ENCODE measurements at regions not wholly inside any gene's neighbourhood (a gene's known extent, or its start where the extent isn't known, plus 50 kb on each side); places are given as distances from the start of the nearest gene placed in this dataset.

- dilution Hi-C loops (cut with MboI; ENCODE audit: extremely low pct_ligation_motif_present, low sequenced_read_pairs), result no loop called here
- no TSS peak for BruUV-seq (replicated peaks)
- H2AFZ ChIP-seq (ENCODE audit: low read depth, low read length), result no peak overlapping the region
- FAIRE-seq (no peak), DNase-seq (ENCODE audit: low read depth, low spot score) (no peak)
- H3K4me1 ChIP-seq (ENCODE audit: control insufficient read depth, extremely low read depth, insufficient read depth, low read length), result no peaks in the 10 kb centered on the region
- H3K9ac ChIP-seq (replicated peaks; ENCODE audit: extremely low read depth, insufficient read depth, low read length), result no peak overlapping the region
- POLR2A ChIA-PET, result no interaction called here
- no peak overlapping the region for H3K27ac ChIP-seq (ENCODE audit: insufficient read depth, low read depth, low read length)
- intact Hi-C loops (cut with micrococcal nuclease), result no loop called here
- H3K4me2 ChIP-seq (ENCODE audit: insufficient read depth, low read length), result no peak overlapping the region
- no peaks in the 10 kb centered on the region for H3K9me1 ChIP-seq (replicated peaks; ENCODE audit: control insufficient read depth, extremely low read depth, insufficient read depth, low read length)
- no peaks in the 10 kb centered on the region for H4K20me1 ChIP-seq (replicated peaks; ENCODE audit: control insufficient read depth, extremely low read depth, insufficient read depth, low read length)
- H3K79me2 ChIP-seq (ENCODE audit: control insufficient read depth, insufficient read depth, low read length), result no peaks in the 10 kb centered on the region
- H3K9me3 ChIP-seq (replicated peaks; ENCODE audit: control insufficient read depth, insufficient read depth, low read length), result no peaks in the 10 kb centered on the region
- no peaks in the 10 kb centered on the region for H3K27me3 ChIP-seq (ENCODE audit: control insufficient read depth in 2 of 2, insufficient read depth in 2 of 2, low read length in 2 of 2)
- H3K4me3 ChIP-seq (replicated peaks in 1 of 3; ENCODE audit: insufficient read depth in 1 of 3, low read depth in 1 of 3, low read length in 3 of 3), result no peak overlapping the region
- TF ChIP-seq CTCF (IDR thresholded peaks at IDR 0.05; ENCODE audit: extremely low read depth in 1 of 2, insufficient read depth in 1 of 2, low read depth in 1 of 2, low read length in 2 of 2), result no peak
- no peak for TF ChIP-seq MYC (IDR thresholded peaks at IDR 0.05; ENCODE audit: low read depth, low read length)
- TF ChIP-seq MAX (IDR thresholded peaks at IDR 0.05; ENCODE audit: insufficient read depth, insufficient read length), result no peak
- no peak for TF ChIP-seq POLR2AphosphoS5 (IDR thresholded peaks at IDR 0.05; ENCODE audit: insufficient read depth, low read depth, low read length)
- no peak for TF ChIP-seq GATA2 (IDR thresholded peaks at IDR 0.05; ENCODE audit: insufficient read depth, insufficient read length, low read depth, low read length)
- TF ChIP-seq JUN (IDR thresholded peaks at IDR 0.05; ENCODE audit: borderline replicate concordance, insufficient read depth, insufficient read length, low read depth), result no peak
- no peak for TF ChIP-seq FOS (IDR thresholded peaks at IDR 0.05; ENCODE audit: borderline replicate concordance, insufficient read depth, low read length)
- TF ChIP-seq EZH2 (IDR thresholded peaks at IDR 0.05; ENCODE audit: borderline replicate concordance, low read depth, low read length, severe bottlenecking), result no peak
- H3K36me3 ChIP-seq (ENCODE audit: control insufficient read depth in 2 of 2, extremely low read depth in 1 of 2, insufficient read depth in 2 of 2, low read length in 2 of 2), result no peaks in the 10 kb centered on the region
- CTCF ChIA-PET, result interaction anchor here (1.4 to 2.1 kb wide), 2 partner anchors 242 to 247 kb away, joined by 4 to 7 read pairs; no protein-coding TSS in a partner anchor
Measured at GRCh38 chr16:10262377-10263132, 80.3 kb upstream of the GRIN2A start.
